ENCODE measurements at regions not wholly inside any gene's neighbourhood (a gene's known extent, or its start where the extent isn't known, plus 50 kb on each side); places are given as distances from the start of the nearest gene placed in this dataset.
"Not testable (repeated sequence)": the region's sequence is repeated elsewhere in the genome, so short reads cannot be mapped to it uniquely, and the experiment has no call there.

GRCh38 chr7:110421490-110422241 lies 669.3 kb upstream of the LRRN3 start:
- no peak for DNase-seq

GRCh38 chr7:110432061-110432553 lies 658.8 kb upstream of the LRRN3 start:
- no peak for DNase-seq

- not testable (repeated sequence) for DNase-seq
Observed at GRCh38 chr7:110438926-110439325, 652.0 kb upstream of the LRRN3 start.

GRCh38 chr7:110442381-110442837 lies 648.5 kb upstream of the LRRN3 start:
- DNase-seq: no peak

- no peak for DNase-seq
Observed at GRCh38 chr7:110446658-110447057, 644.3 kb upstream of the LRRN3 start.

- no peak for DNase-seq
Observed at GRCh38 chr7:110448918-110449317, 642.0 kb upstream of the LRRN3 start.

GRCh38 chr7:110454713-110455112 lies 636.2 kb upstream of the LRRN3 start:
- DNase-seq: no peak

- DNase-seq: no peak
Observed at GRCh38 chr7:110461621-110462020, 629.3 kb upstream of the LRRN3 start.

GRCh38 chr7:110470420-110470819 lies 620.5 kb upstream of the LRRN3 start:
- DNase-seq: no peak

- DNase-seq: not testable (repeated sequence)
Observed at GRCh38 chr7:110472419-110472818, 618.5 kb upstream of the LRRN3 start.

- DNase-seq: no peak
Observed at GRCh38 chr7:110480964-110481363, 610.0 kb upstream of the LRRN3 start.

- DNase-seq: no peak
Observed at GRCh38 chr7:110483553-110483952, 607.4 kb upstream of the LRRN3 start.

GRCh38 chr7:110484356-110484755 lies 606.6 kb upstream of the LRRN3 start:
- no peak for DNase-seq

GRCh38 chr7:110486549-110486948 lies 604.4 kb upstream of the LRRN3 start:
- no peak for DNase-seq

GRCh38 chr7:110502888-110503465 lies 588.0 kb upstream of the LRRN3 start:
- peak; percentile 1 for DNase-seq

GRCh38 chr7:110507369-110507768 lies 583.6 kb upstream of the LRRN3 start:
- no peak for DNase-seq

- no peak for DNase-seq
Observed at GRCh38 chr7:110507832-110508231, 583.1 kb upstream of the LRRN3 start.

GRCh38 chr7:110514975-110515551 lies 575.9 kb upstream of the LRRN3 start:
- not testable (repeated sequence) for DNase-seq

GRCh38 chr7:110519851-110520250 lies 571.1 kb upstream of the LRRN3 start:
- DNase-seq: no peak

GRCh38 chr7:110521357-110521911 lies 569.5 kb upstream of the LRRN3 start:
- DNase-seq: no peak

- no peak for DNase-seq
Observed at GRCh38 chr7:110522061-110522760, 568.7 kb upstream of the LRRN3 start.

- DNase-seq: no peak
Observed at GRCh38 chr7:110522761-110523200, 568.1 kb upstream of the LRRN3 start.

- DNase-seq: no peak
Observed at GRCh38 chr7:110529175-110529574, 561.8 kb upstream of the LRRN3 start.

Data from fibroblast of skin of right quadriceps (primary cell).